ENCODE measurements at regions not wholly inside any gene's neighbourhood (a gene's known extent, or its start where the extent isn't known, plus 50 kb on each side); places are given as distances from the start of the nearest gene placed in this dataset.

GRCh38 chr13:111540486-111540885, 220.0 kb downstream of the TEX29 start:
- no peak for TF ChIP-seq CTCF (IDR thresholded peaks at IDR 0.05)

- TF ChIP-seq CTCF (IDR thresholded peaks at IDR 0.05) = no peak
Observed at GRCh38 chr13:111541345-111541744, 220.9 kb downstream of the TEX29 start.

- no peak for TF ChIP-seq CTCF (IDR thresholded peaks at IDR 0.05)
Observed at GRCh38 chr13:111541752-111542529, 221.5 kb downstream of the TEX29 start.

- no peak for TF ChIP-seq CTCF (IDR thresholded peaks at IDR 0.05)
Observed at GRCh38 chr13:111542530-111543341, 222.3 kb downstream of the TEX29 start.

- no peak for TF ChIP-seq CTCF (IDR thresholded peaks at IDR 0.05)
Observed at GRCh38 chr13:111546921-111547675, 226.7 kb downstream of the TEX29 start.

- TF ChIP-seq CTCF (IDR thresholded peaks at IDR 0.05) = no peak
Observed at GRCh38 chr13:111547726-111548273, 227.4 kb downstream of the TEX29 start.

GRCh38 chr13:111548301-111548700, 227.9 kb downstream of the TEX29 start:
- TF ChIP-seq CTCF (IDR thresholded peaks at IDR 0.05) = no peak
